ENCODE measurements at regions not wholly inside any gene's neighbourhood (a gene's known extent, or its start where the extent isn't known, plus 50 kb on each side); places are given as distances from the start of the nearest gene placed in this dataset.

GRCh38 chr16:72226136-72226535 is 54.2 kb upstream of the PMFBP1 start:
- Mint-ChIP-seq H3K27me3 (ENCODE audit: low read depth in 3 of 3) (peaks cover 0 to 2% (median 0%) of the 10 kb centered on the region in 3 donors), H3K9me3 (peaks cover 0 to 3% (median 0%) of the 10 kb centered on the region in 7 donors), H3K4me1 (peaks cover 5% of the 10 kb centered on the region), H3K27ac (no peak overlapping the region), H3K4me3 (no peak overlapping the region), H3K36me3 (no peaks in the 10 kb centered on the region)
- H3K4me1 ChIP-seq (ENCODE audit: control insufficient read depth in 1 of 2, insufficient read depth in 2 of 2, low read length in 2 of 2), result no peaks in the 10 kb centered on the region
- intact Hi-C loops (cut with micrococcal nuclease), result no loop called here
- H3K4me3 ChIP-seq (replicated peaks in 1 of 3; ENCODE audit: low read depth in 2 of 3, low read length in 3 of 3), result no peak overlapping the region
- H3K27me3 ChIP-seq (ENCODE audit: control insufficient read depth in 2 of 2, insufficient read depth in 2 of 2, low read length in 2 of 2), result no peaks in the 10 kb centered on the region
- H3K9me3 ChIP-seq (replicated peaks in 1 of 2; ENCODE audit: control insufficient read depth in 1 of 2, insufficient read depth in 1 of 2, low read length in 2 of 2), result no peaks in the 10 kb centered on the region
- no peaks in the 10 kb centered on the region for H4K20me1 ChIP-seq (ENCODE audit: insufficient read depth, low read length)
- H3K36me3 ChIP-seq (replicated peaks in 1 of 2; ENCODE audit: control insufficient read depth in 1 of 2, insufficient read depth in 2 of 2, low read length in 2 of 2), result no peaks in the 10 kb centered on the region
- no peak for DNase-seq
- no peak overlapping the region for H2AFZ ChIP-seq (ENCODE audit: insufficient read depth, low read depth, low read length, poor library complexity, severe bottlenecking)
- no peak overlapping the region for H3K9ac ChIP-seq (ENCODE audit: insufficient read depth, low read length, poor library complexity, severe bottlenecking)
- no peaks in the 10 kb centered on the region for H3K79me2 ChIP-seq (ENCODE audit: insufficient read depth, low read length)
- no peak overlapping the region for H3K27ac ChIP-seq (ENCODE audit: low read depth in 1 of 2, low read length in 2 of 2)
- no peak for TF ChIP-seq CTCF (IDR thresholded peaks at IDR 0.05)
- 92% methylated on average over 2 of the region's 3 CpGs for WGBS (ENCODE audit: insufficient coverage)
- no peak overlapping the region for H3K4me2 ChIP-seq (replicated peaks; ENCODE audit: extremely low read depth, low read length, poor library complexity, severe bottlenecking)

GRCh38 chr16:72224260-72224768 is 52.4 kb upstream of the PMFBP1 start:
- H3K36me3 Mint-ChIP-seq, result no peaks in the 10 kb centered on the region
- H3K4me1 Mint-ChIP-seq, result peaks cover 5% of the 10 kb centered on the region
- H3K27me3 ChIP-seq (ENCODE audit: control insufficient read depth in 2 of 2, insufficient read depth in 2 of 2, low read length in 2 of 2), result no peaks in the 10 kb centered on the region
- peaks cover 0 to 2% (median 0%) of the 10 kb centered on the region in 3 donors for H3K27me3 Mint-ChIP-seq (ENCODE audit: low read depth in 3 of 3)
- H3K27ac Mint-ChIP-seq, result peak overlapping the region in 1 of 7 donors; percentile 25
- no peaks in the 10 kb centered on the region for H3K4me1 ChIP-seq (ENCODE audit: control insufficient read depth in 1 of 2, insufficient read depth in 2 of 2, low read length in 2 of 2)
- no peak overlapping the region for H3K4me2 ChIP-seq (replicated peaks; ENCODE audit: extremely low read depth, low read length, poor library complexity, severe bottlenecking)
- no peaks in the 10 kb centered on the region for H3K9me3 ChIP-seq (replicated peaks in 1 of 2; ENCODE audit: control insufficient read depth in 1 of 2, insufficient read depth in 1 of 2, low read length in 2 of 2)
- no peak overlapping the region for H3K9ac ChIP-seq (ENCODE audit: insufficient read depth, low read length, poor library complexity, severe bottlenecking)
- H3K9me3 Mint-ChIP-seq, result no peaks in the 10 kb centered on the region
- no peak overlapping the region for H3K4me3 ChIP-seq (replicated peaks in 1 of 3; ENCODE audit: low read depth in 2 of 3, low read length in 3 of 3)
- no peak overlapping the region for H2AFZ ChIP-seq (ENCODE audit: insufficient read depth, low read depth, low read length, poor library complexity, severe bottlenecking)
- no peak for TF ChIP-seq CTCF (IDR thresholded peaks at IDR 0.05)
- no peaks in the 10 kb centered on the region for H3K36me3 ChIP-seq (replicated peaks in 1 of 2; ENCODE audit: control insufficient read depth in 1 of 2, insufficient read depth in 2 of 2, low read length in 2 of 2)
- H3K79me2 ChIP-seq (ENCODE audit: insufficient read depth, low read length), result no peaks in the 10 kb centered on the region
- DNase-seq, result no peak
- H3K4me3 Mint-ChIP-seq, result no peak overlapping the region
- no peak overlapping the region for H3K27ac ChIP-seq (ENCODE audit: low read depth in 1 of 2, low read length in 2 of 2)
- intact Hi-C loops (cut with micrococcal nuclease), result no loop called here
- 93% methylated on average over 5 of the region's 6 CpGs for WGBS (ENCODE audit: insufficient coverage)
- H4K20me1 ChIP-seq (ENCODE audit: insufficient read depth, low read length), result no peaks in the 10 kb centered on the region
